Right hindlimb (tissue), 1 donor: ENCODE measurements at regions not wholly inside any gene's neighbourhood (a gene's known extent, or its start where the extent isn't known, plus 50 kb on each side); places are given as distances from the start of the nearest gene placed in this dataset.
"Not testable (repeated sequence)": the region's sequence is repeated elsewhere in the genome, so short reads cannot be mapped to it uniquely, and the experiment has no call there.

Experiments used
- DNase-seq: peaks from one replicate; pipeline ENCODE4 v3.0.0-alpha.2; 2018

DNA sequence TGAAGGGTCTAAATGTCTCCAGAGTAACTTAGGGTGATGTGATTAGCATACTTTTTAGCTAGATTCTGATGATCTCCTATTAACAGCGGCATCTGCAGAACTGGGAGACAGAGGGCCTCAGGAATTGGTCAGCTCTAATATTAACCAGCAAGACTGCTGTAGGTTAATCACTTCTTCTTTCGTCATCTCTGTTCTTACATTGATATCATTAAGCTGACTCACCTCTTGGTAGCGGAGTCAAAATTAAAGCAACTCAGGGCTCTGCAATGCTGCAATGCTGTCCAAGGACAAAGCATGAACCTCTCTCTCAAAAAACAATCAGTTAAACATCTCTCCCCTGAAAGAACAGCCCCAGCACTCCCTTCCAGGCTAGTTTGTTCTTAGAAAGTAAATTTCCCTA, 57.5 kb upstream of the TRA2B start:
- DNase-seq = no peak

DNA sequence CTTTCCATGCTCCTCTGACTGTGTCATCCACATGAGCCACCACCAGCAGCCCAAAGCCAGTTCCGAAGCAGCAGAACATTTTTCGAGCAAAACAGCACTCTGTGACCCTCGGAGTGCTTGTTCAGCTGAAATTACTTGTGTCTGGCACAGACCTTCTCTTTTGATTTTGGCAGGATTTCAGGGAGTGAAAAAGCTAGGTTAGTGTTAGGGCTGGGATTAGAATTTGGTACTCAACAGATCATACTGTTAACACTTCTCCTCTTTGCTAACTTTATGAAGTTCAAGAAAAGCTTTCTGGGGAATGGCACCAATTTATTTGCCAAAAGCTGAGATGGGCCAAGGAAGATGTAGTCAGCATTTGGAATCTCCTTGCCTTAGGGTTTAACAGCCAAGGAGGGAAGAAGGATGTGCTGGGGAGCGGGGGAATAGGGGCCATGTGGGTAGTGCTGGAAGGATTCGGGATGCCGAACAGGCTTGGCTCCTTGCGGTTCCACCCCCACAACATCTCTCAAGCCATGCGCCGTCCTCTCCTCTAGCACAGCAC, 55.1 kb upstream of the TRA2B start:
- peak; percentile 36 for DNase-seq

DNA sequence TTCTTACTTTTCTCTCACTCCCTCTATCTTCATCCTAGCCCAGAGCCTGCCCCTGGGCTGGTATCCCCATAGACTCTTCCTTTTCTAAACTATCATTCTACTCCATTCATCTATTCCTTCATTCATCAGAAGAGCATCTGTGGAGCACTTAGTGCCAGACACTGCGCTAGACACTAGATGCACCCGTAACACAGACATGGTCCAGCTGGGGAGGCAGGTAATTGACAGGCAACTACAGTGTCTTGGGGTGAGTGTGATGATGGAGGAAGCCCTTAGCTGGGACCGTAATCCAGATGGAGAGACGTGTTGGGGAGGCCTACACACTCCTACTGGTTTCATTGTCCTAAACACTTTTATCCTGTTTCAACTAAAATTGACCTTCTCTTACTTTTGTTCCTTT, 53.2 kb upstream of the TRA2B start:
- not testable (repeated sequence) for DNase-seq

DNA sequence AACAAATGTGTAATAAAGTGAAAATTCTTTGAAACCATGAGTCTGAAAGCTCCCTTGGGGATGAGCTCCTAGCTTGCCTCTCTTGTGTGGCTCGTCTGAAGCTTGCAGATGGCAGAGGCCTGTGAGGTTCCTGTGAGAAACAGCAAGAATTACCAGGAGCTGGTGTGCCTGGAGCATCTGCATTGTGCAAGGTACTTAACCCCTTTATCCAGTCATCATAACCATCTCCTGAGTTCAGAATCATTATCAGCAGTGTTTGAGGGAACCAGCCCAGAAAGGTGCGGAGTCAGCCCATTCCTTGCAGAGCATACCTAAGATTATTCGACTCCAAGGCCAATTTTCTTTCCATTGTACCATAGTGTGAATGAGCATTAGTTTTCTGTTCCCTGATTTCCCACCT, 51.7 kb upstream of the TRA2B start:
- no peak for DNase-seq

DNA sequence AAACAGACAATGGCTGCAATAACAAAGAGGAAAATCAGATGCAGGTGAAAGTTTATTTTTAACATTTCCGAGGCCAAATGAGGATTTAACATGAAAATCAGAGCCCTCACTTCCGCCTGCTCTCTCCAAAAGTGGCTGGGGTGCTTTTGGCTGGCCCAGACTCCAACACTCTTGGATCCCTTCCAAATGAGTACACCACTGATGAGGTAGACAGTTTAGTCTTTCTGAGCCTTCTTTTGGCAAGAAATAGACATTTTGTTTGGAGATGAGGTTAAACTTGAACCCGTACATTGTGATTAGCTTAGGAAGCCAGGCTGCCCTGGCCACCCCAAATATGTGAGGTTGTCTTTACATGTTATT, 51.0 kb upstream of the TRA2B start:
- DNase-seq = no peak

DNA sequence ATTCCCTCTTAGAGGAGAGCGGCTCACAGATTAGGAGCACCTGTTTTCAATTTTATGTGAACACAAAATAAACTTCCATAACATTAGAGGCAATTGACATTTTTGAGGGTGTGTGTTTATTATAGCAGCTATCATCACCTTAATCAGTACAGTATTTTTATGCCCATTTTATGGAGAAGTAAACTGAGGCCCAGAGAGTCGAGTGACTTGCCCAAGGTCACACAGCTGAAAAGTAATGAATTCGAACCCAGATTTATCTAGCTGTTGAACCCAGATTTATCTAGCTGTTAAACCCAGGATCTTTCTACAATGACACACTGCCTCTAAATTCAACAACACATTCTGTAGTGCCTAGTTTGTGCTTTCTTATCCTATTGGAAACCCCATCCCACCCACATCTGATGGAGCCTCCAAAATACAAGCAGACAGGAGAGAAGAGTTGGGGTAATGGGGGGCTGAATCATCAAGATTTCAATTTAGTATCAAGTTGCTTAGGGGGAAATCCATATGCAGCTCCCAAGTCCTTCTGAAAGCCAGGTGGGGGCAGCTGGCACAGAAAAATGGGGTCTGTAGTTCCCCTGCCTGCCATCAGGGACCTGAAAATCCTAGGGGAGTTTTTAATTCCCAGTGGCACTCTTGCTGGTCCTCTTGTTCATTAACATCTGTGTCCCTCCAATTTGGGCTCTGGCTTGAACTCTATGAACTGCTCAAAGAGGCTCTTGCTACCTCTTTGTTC, 50.4 kb upstream of the TRA2B start:
- DNase-seq = no peak
